Hepatocyte (in vitro differentiated cells): ENCODE measurements at regions not wholly inside any gene's neighbourhood (a gene's known extent, or its start where the extent isn't known, plus 50 kb on each side); places are given as distances from the start of the nearest gene placed in this dataset.

ENCODE experiments used
- EZH2 ChIP-seq: fragments of 200-600 bp; sonication (generic); IDR thresholded peaks from 2 replicates; pipeline ENCODE4 v1.6.1; 2016; ENCODE audit warnings: antibody characterized with exemption, mild to moderate bottlenecking, borderline replicate concordance
- EZH2phosphoT487 ChIP-seq: fragments of 200-600 bp; sonication (generic); IDR thresholded peaks from one replicate; pipeline ENCODE4 v1.6.1; 2018; ENCODE audit warnings: antibody characterized with exemption, mild to moderate bottlenecking, low read depth, moderate library complexity; ENCODE audit not compliant: unreplicated experiment, severe bottlenecking
- TF ChIP-seq, protein P1 (sequence below): fragments of 200-600 bp; sonication (generic); IDR thresholded peaks from 2 replicates; pipeline ENCODE4 v1.5.1; 2016; ENCODE audit warnings: antibody characterized with exemption, mild to moderate bottlenecking; ENCODE audit not compliant: poor library complexity

DNA sequence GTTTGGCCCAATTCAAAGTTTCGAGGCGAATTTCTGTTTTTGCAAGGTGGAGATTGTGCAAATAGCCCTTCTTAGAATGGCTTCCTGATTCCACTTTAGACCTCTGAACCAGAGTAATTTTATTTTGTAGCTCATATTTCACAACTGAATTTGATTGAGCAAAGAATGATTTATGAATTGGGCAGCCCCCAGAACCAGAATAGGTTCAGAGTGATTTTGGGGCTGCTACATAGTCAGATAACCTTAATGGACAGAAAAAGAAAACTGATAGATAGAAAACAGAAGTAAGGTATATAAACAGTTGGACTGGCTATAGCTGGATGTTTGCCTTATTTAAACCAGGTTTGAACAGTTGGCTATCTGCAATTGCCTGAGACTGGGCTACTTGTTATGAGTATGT, 156.6 kb downstream of the YIPF5 start:
- TF ChIP-seq, protein P1, sequence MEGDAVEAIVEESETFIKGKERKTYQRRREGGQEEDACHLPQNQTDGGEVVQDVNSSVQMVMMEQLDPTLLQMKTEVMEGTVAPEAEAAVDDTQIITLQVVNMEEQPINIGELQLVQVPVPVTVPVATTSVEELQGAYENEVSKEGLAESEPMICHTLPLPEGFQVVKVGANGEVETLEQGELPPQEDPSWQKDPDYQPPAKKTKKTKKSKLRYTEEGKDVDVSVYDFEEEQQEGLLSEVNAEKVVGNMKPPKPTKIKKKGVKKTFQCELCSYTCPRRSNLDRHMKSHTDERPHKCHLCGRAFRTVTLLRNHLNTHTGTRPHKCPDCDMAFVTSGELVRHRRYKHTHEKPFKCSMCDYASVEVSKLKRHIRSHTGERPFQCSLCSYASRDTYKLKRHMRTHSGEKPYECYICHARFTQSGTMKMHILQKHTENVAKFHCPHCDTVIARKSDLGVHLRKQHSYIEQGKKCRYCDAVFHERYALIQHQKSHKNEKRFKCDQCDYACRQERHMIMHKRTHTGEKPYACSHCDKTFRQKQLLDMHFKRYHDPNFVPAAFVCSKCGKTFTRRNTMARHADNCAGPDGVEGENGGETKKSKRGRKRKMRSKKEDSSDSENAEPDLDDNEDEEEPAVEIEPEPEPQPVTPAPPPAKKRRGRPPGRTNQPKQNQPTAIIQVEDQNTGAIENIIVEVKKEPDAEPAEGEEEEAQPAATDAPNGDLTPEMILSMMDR = no peak
- TF ChIP-seq EZH2 = no peak
- no peak for TF ChIP-seq EZH2phosphoT487
